ENCODE measurements at regions not wholly inside any gene's neighbourhood (a gene's known extent, or its start where the extent isn't known, plus 50 kb on each side); places are given as distances from the start of the nearest gene placed in this dataset.

GRCh38 chr2:204207866-204208265 is 271.3 kb downstream of the ICOS start:
- DNase-seq (ENCODE audit: low read depth in 2 of 2), result no peak

DNA sequence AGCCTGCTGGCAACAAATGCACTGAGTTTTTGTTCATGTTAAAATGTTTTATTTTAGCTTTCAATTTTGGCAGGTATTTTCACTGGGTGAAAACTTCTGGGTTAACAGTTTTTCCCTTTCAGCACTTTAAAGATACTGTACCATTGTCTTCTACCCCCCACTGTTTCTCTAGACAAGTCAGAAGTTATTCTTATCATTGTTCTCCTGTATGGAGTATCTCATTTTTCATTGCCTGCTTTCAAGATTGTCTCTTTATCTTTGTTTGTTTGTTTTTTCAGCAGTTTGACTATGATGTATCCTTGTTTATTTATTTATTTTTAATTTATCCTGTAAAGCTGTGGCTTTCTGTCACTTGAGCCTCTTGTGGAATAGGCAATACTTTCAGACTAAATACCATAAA is 277.0 kb downstream of the ICOS start:
- Histone ChIP-seq H3K9me3 (ENCODE audit: control insufficient read depth, insufficient read depth, low read depth, low read length) (no peaks in the 10 kb centered on the region), H3K4me3 (replicated peaks in 1 of 4; ENCODE audit: control extremely low read depth in 1 of 4, insufficient read depth in 1 of 4, low read depth in 3 of 4, low read length in 4 of 4) (no peak overlapping the region), H3K9ac (ENCODE audit: insufficient read depth, low read length) (no peak overlapping the region), H4K20me1 (ENCODE audit: control insufficient read depth, extremely low read depth, insufficient read depth, low read length) (no peaks in the 10 kb centered on the region), H3K27me3 (ENCODE audit: control insufficient read depth, insufficient read depth, low read length) (no peaks in the 10 kb centered on the region), H3K4me1 (ENCODE audit: control insufficient read depth, extremely low read depth, insufficient read depth, low read length) (no peaks in the 10 kb centered on the region), H3K79me2 (ENCODE audit: control insufficient read depth, insufficient read depth, low read length) (no peaks in the 10 kb centered on the region), H3K4me2 (ENCODE audit: extremely low read depth, insufficient read depth, low read length) (no peak overlapping the region), H3K27ac (ENCODE audit: insufficient read depth, low read length) (no peak overlapping the region), H3K36me3 (ENCODE audit: control insufficient read depth, insufficient read depth, low read length) (no peaks in the 10 kb centered on the region), H2AFZ (ENCODE audit: low read length) (no peak overlapping the region)
- no peak for DNase-seq (ENCODE audit: low read depth in 2 of 2)
- TF ChIP-seq, protein P1, sequence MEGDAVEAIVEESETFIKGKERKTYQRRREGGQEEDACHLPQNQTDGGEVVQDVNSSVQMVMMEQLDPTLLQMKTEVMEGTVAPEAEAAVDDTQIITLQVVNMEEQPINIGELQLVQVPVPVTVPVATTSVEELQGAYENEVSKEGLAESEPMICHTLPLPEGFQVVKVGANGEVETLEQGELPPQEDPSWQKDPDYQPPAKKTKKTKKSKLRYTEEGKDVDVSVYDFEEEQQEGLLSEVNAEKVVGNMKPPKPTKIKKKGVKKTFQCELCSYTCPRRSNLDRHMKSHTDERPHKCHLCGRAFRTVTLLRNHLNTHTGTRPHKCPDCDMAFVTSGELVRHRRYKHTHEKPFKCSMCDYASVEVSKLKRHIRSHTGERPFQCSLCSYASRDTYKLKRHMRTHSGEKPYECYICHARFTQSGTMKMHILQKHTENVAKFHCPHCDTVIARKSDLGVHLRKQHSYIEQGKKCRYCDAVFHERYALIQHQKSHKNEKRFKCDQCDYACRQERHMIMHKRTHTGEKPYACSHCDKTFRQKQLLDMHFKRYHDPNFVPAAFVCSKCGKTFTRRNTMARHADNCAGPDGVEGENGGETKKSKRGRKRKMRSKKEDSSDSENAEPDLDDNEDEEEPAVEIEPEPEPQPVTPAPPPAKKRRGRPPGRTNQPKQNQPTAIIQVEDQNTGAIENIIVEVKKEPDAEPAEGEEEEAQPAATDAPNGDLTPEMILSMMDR (conservative IDR thresholded peaks at IDR 0.05 in 1 of 2, IDR thresholded peaks at IDR 0.05 in 1 of 2; ENCODE audit: low read depth in 1 of 2, low read length in 2 of 2), result no peak
- TF ChIP-seq EZH2 (IDR thresholded peaks at IDR 0.05; ENCODE audit: low read length, missing control alignments), result no peak

More at GRCh38 chr2:204207866-204208265, 271.3 kb downstream of the ICOS start:
- Histone ChIP-seq H3K27me3 (ENCODE audit: control insufficient read depth, insufficient read depth, low read length) (no peaks in the 10 kb centered on the region), H3K9ac (ENCODE audit: insufficient read depth, low read length) (no peak overlapping the region), H3K4me3 (replicated peaks in 1 of 4; ENCODE audit: control extremely low read depth in 1 of 4, insufficient read depth in 1 of 4, low read depth in 3 of 4, low read length in 4 of 4) (no peak overlapping the region), H2AFZ (ENCODE audit: low read length) (no peak overlapping the region), H3K79me2 (ENCODE audit: control insufficient read depth, insufficient read depth, low read length) (no peaks in the 10 kb centered on the region), H3K27ac (ENCODE audit: insufficient read depth, low read length) (no peak overlapping the region), H3K36me3 (ENCODE audit: control insufficient read depth, insufficient read depth, low read length) (no peaks in the 10 kb centered on the region), H3K4me2 (ENCODE audit: extremely low read depth, insufficient read depth, low read length) (no peak overlapping the region), H4K20me1 (ENCODE audit: control insufficient read depth, extremely low read depth, insufficient read depth, low read length) (no peaks in the 10 kb centered on the region), H3K9me3 (ENCODE audit: control insufficient read depth, insufficient read depth, low read depth, low read length) (no peaks in the 10 kb centered on the region), H3K4me1 (ENCODE audit: control insufficient read depth, extremely low read depth, insufficient read depth, low read length) (no peaks in the 10 kb centered on the region)
- TF ChIP-seq EZH2 (IDR thresholded peaks at IDR 0.05; ENCODE audit: low read length, missing control alignments), result no peak
- TF ChIP-seq, protein P1 (conservative IDR thresholded peaks at IDR 0.05 in 1 of 2, IDR thresholded peaks at IDR 0.05 in 1 of 2; ENCODE audit: low read depth in 1 of 2, low read length in 2 of 2), result no peak

- Histone ChIP-seq H3K4me2 (ENCODE audit: extremely low read depth, insufficient read depth, low read length) (no peak overlapping the region), H3K27ac (ENCODE audit: insufficient read depth, low read length) (no peak overlapping the region), H3K9ac (ENCODE audit: insufficient read depth, low read length) (no peak overlapping the region), H2AFZ (ENCODE audit: low read length) (no peak overlapping the region), H3K9me3 (ENCODE audit: control insufficient read depth, insufficient read depth, low read depth, low read length) (no peaks in the 10 kb centered on the region), H4K20me1 (ENCODE audit: control insufficient read depth, extremely low read depth, insufficient read depth, low read length) (no peaks in the 10 kb centered on the region), H3K4me3 (replicated peaks in 1 of 4; ENCODE audit: control extremely low read depth in 1 of 4, insufficient read depth in 1 of 4, low read depth in 3 of 4, low read length in 4 of 4) (no peak overlapping the region), H3K79me2 (ENCODE audit: control insufficient read depth, insufficient read depth, low read length) (no peaks in the 10 kb centered on the region), H3K27me3 (ENCODE audit: control insufficient read depth, insufficient read depth, low read length) (no peaks in the 10 kb centered on the region), H3K4me1 (ENCODE audit: control insufficient read depth, extremely low read depth, insufficient read depth, low read length) (no peaks in the 10 kb centered on the region), H3K36me3 (ENCODE audit: control insufficient read depth, insufficient read depth, low read length) (no peaks in the 10 kb centered on the region)
- DNase-seq (ENCODE audit: low read depth in 2 of 2), result no peak
- TF ChIP-seq EZH2 (IDR thresholded peaks at IDR 0.05; ENCODE audit: low read length, missing control alignments), result no peak
These were observed 281.5 kb downstream of the ICOS start for GRCh38 chr2:204218040-204218439.
